IPS DF 19.7 (cell line): ENCODE measurements at regions not wholly inside any gene's neighbourhood (a gene's known extent, or its start where the extent isn't known, plus 50 kb on each side); places are given as distances from the start of the nearest gene placed in this dataset.

ENCODE experiments used
- DNase-seq: peaks from one replicate; pipeline ENCODE4 v3.0.0-alpha.2; 2013; ENCODE audit warnings: low read depth, low spot score

DNA sequence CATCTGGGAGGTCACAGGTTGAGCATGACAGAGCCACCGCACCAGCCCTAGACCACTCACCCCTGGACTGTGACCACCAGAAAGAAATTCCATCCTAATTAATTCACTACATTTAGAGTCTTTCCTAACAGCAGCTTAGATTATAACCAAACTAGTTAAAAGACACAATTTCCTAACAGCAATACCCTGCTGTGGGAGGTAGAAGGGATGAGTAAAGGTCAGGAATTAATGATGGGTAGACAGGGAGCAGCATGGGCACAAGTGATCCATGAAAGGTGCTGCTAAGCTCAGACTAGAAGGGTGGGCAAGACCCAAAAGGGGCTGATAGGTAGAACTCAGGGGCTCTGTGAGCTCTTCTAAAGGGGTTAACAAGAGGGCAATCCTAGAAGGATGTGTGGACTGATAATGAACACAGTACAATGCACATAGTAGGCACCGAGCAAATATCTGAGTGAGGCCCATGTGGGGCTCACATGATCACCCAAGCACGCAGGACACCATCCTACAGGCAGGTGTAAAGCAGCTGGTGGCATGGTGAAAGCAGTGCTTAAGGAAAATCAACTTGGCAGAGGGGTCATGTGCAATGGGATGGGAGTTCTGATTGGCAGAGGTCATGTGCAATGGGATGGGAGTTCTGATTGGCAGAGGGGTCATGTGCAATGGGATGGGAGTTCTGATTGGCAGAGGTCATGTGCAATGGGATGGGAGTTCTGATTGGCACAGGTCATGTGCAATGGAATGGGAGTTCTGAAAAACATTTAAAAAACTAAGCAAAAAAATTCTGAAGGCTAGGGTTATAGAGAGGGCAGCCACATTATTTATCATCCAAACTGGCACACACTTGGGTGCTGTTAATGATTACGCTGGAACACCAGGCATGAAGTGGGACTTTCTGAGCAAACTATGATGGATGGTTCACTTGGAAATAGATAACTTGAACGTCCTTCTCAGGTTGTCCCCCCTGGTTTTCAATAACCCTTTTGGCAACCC lies 188.2 kb upstream of the FOXQ1 start:
- no peak for DNase-seq

GRCh38 chr6:1122083-1122482 lies 189.8 kb upstream of the FOXQ1 start:
- no peak for DNase-seq

- no peak for DNase-seq
Measured at GRCh38 chr6:1118287-1118647, 193.6 kb upstream of the FOXQ1 start.

DNA sequence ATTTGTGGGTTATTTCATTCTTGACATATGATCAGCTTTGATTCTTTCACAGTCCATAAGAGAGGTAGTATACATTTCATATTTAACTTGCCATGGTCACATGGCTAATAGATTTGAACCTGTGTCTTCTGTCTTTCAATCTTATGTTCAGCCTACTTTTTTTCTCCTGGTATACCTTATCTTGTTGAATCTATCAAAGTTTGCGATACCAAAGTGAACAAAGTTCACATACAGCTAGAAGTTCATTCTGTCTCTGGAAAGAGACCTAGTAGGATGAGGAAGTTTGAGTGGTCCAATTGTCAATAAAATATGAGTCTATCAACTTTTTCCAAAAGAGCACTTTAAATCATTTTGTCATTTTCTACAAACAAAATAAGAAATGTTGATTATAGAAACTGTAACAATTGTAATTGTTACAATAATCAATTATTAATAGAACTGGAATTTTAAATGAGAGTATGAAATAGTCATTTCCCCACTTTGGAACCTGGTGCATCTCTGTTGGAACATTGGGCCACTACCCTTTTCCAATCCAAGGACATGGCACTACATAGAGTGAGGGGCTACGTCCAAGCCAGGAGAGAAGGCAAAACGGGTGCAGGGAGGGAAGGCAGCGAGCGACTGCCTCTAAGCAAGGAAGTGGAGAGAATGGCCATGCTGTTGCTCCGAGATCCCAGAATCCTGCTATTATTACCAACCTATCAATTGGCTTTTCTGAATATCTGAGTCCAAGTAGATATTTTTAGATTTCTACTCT lies 194.2 kb upstream of the FOXQ1 start:
- no peak for DNase-seq

GRCh38 chr6:1116149-1116548 lies 195.7 kb upstream of the FOXQ1 start:
- no peak for DNase-seq

DNA sequence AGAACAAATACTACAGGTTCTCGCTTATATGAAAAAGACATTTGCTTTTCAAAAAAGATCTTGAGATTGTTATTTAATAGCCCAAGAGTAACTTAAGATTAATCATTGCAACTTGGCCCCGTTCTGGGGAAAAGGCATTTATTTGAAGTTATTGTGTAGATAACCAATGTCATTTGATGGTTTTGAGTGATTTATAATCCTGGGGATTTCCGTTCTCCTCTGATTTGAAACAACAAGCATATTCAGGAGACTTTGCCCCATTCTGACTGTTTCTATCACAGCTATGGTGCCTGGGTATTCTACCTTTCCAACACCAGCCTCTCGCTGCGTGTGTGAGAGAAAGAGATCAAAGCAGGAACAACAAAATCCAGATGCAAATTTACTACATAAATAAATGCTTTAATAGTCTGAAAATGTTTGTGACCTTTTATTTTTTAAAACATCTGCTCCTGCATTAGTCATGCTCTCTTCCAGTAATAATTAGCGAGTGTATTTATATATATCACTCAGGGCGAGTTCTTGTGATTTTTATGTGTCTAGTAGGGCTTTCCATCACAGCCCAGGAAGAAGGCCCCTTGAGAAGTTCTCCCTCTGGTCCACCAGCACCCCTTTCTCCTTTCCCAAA lies 197.9 kb upstream of the FOXQ1 start:
- DNase-seq = no peak

DNA sequence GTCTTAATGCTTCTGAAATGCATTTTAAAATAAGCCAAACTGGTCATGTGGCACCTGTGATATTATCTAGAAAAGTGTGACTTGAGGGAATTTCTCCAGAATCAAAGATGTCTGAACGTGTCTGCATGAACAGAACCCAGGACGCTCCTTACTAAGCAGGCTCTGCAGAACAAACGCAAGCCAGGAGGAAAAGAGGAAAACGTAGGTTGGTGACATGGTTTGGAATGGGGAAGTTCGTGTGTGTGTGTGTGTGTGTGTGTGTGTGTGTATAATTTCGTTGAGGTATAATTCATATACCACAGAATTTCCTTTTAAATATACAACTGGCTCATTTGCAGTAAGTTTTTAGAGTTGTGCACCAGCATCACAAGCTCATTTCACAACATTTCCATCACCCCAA lies 200.5 kb upstream of the FOXQ1 start:
- DNase-seq = no peak

DNA sequence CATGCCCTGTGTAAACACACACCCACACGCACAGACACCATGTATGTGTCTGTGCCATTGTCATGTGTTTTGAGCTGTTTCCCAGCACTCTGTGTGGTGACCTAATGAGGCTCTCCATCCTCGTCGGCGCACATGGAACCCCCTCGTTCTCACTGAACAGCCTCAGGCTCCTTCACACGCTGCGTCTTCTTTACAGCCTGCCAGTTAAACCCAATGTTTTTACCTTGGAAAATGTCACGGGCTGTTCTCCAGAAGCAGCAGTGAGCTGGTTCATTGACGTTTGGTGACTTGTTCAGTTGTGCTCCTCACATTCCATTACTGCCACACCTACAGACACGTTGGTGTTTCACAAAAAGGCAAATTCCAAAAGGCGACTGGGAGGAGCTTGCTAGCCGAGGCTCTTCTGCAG lies 201.0 kb upstream of the FOXQ1 start:
- no peak for DNase-seq

GRCh38 chr6:1110164-1110563 lies 201.7 kb upstream of the FOXQ1 start:
- DNase-seq = no peak

DNA sequence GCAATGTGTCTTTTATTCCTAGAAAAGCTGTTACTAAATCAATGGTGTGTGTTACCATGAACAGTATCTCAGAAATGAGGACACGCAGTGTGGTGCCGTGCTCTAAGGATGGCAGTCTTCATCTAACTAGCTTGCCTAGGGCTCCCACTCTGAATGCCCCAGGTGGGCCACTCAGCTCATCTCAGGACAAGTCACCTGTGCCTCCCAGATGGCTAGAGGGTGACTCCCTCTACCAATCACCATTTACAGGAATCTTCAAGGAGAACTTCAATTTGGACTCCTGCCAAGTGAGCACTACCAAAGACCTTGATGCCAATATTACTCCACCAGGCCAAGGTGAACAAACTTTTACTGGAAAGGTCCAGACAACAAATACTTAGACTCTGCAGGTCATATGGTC lies 202.8 kb upstream of the FOXQ1 start:
- DNase-seq = no peak

DNA sequence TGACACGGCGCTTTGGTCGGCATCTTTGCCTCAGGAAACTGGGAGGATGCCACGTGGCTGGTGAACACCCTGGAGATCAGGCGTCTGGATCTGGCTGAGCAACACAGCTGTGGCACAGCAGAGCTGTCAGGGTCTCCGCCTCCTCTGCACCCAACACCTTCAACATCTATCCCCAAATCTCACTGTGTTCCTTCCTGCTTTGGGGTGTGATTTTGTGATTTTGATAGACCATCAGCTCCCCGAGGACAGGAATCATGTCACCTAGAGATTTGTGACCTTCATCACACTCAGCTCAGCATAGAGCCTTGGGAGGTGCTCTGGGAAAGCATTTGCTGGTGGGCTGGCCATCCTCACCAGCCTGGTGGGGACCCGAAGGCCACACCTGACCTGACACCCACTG lies 203.7 kb upstream of the FOXQ1 start:
- DNase-seq = no peak

GRCh38 chr6:1107578-1107977 lies 204.3 kb upstream of the FOXQ1 start:
- DNase-seq = no peak

- no peak for DNase-seq
Measured at GRCh38 chr6:1105833-1106400, 206.0 kb upstream of the FOXQ1 start.

DNA sequence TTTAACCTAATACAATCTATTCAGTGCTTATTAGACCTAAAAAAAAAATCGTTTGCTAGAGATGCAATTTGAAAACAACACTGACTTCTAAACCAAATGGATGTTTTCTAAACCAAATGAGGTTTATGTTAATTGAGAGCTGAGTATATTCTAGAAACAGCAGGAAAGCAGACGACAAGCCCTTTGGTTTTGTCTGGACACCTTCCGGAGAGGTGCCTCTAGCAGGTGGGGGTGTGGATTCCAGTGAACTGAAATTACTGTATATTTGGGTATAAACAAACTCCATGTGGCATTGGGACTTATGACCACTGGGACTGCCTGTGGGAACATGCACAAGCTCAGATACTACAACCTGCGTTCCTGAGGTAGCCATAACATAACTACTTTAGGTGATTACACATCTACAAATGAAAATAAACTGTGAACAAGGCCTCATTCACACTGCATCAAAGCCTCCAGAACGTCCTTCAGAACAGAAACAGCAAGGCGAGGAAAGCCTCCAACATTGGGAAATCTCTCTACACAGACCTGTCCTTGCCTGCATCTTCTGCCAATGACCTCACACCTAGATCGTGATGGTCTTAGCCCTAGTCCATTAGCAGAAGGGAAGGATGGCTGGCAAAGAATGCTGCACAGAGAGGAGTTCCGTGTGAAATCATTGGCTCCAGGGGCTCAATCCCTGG lies 206.8 kb upstream of the FOXQ1 start:
- DNase-seq = no peak

GRCh38 chr6:1103945-1104623 lies 207.8 kb upstream of the FOXQ1 start:
- DNase-seq = peak; percentile 17

- no peak for DNase-seq
Measured at GRCh38 chr6:1103021-1103420, 208.9 kb upstream of the FOXQ1 start.

GRCh38 chr6:1100269-1100668 lies 211.6 kb upstream of the FOXQ1 start:
- DNase-seq = no peak

DNA sequence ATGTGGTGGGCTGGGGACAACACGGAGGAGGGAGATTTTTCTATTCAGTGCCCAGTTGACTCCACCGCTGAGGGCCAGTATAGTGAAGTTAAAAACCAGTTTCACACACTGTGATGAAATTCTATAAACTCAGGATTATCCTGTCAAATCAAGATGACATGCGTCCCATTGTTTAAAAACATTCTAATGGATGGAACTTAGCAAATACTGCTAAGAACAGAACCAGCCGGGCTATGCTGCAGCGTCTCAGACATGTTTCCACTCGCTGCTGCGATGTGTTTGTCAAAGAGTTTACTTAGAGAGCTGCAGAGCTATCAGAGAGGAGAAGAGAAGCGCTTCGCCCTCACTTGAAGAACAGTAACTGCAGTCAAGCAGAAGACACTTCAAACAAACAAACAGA lies 212.6 kb upstream of the FOXQ1 start:
- DNase-seq = no peak

DNA sequence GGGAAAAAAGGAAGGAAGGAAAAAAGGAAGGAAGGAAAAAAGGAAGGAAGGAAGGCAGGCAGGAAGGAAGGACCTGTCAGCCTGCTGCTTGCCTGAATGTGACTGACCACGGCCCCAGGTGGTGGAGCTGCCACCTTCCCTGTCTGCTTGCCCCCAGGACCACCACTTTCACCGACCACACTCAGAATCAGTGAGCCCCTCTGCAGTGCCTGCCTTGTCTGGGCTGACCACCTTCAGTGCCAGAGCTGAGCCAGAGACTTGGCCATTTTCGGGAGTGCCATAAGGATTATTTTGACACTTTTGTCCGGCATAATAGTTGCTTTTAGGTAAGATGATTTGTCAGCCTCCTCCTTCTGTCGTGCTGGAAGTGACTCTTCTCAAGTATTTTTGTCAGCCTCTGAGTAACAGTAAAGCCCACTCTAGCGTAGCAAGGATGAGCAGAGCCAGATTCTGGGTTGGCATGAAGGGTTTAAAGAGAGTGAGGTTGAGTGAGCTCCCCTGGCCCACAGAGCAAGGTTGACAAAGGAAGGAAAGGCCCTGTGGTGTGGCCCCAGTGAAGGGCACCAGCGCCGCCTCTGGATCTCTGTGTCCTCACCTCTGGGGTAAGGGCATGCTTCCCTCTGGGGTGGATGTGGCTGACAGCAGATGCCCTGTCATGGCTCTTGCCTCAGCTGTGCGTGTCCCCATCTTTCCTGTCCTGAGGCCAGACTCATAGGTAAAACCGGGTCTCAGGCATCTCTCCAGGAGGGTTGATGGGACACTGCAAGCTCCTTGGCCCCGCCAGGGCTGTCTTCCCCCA lies 214.7 kb upstream of the FOXQ1 start:
- DNase-seq = no peak

- DNase-seq = no peak
Measured at GRCh38 chr6:1094306-1094705, 217.6 kb upstream of the FOXQ1 start.
